ENCODE measurements at regions not wholly inside any gene's neighbourhood (a gene's known extent, or its start where the extent isn't known, plus 50 kb on each side); places are given as distances from the start of the nearest gene placed in this dataset.

- DNase-seq, result no peak
These were observed 202.2 kb upstream of the PIK3C3 start for GRCh38 chr18:41752826-41753225.

GRCh38 chr18:41751652-41752051 is 203.4 kb upstream of the PIK3C3 start:
- DNase-seq, result no peak

GRCh38 chr18:41751161-41751560 is 203.9 kb upstream of the PIK3C3 start:
- DNase-seq, result no peak

- DNase-seq, result no peak
These were observed 207.3 kb upstream of the PIK3C3 start for GRCh38 chr18:41747723-41748242.

GRCh38 chr18:41745166-41746049 is 209.6 kb upstream of the PIK3C3 start:
- peak; percentile 53 to 65 for DNase-seq

GRCh38 chr18:41744421-41745030 is 210.5 kb upstream of the PIK3C3 start:
- DNase-seq, result peak; percentile 6 to 27

- no peak for DNase-seq
These were observed 217.8 kb upstream of the PIK3C3 start for GRCh38 chr18:41737218-41737617.

GRCh38 chr18:41734917-41735316 is 220.1 kb upstream of the PIK3C3 start:
- no peak for DNase-seq

- no peak for DNase-seq
These were observed 222.7 kb upstream of the PIK3C3 start for GRCh38 chr18:41732356-41732755.

GRCh38 chr18:41731884-41732283 is 223.2 kb upstream of the PIK3C3 start:
- no peak for DNase-seq

- DNase-seq, result no peak
These were observed 230.8 kb upstream of the PIK3C3 start for GRCh38 chr18:41724195-41724594.

GRCh38 chr18:41721103-41721790 is 233.8 kb upstream of the PIK3C3 start:
- DNase-seq, result no peak

- DNase-seq, result no peak
These were observed 234.8 kb upstream of the PIK3C3 start for GRCh38 chr18:41720226-41720625.

GRCh38 chr18:41719808-41720207 is 235.2 kb upstream of the PIK3C3 start:
- no peak for DNase-seq

- peak in 1 of 2 experiments; percentile 2 for DNase-seq
These were observed 240.2 kb upstream of the PIK3C3 start for GRCh38 chr18:41714872-41715271.

- no peak for DNase-seq
These were observed 240.8 kb upstream of the PIK3C3 start for GRCh38 chr18:41713969-41714825.

GRCh38 chr18:41706301-41706700 is 248.7 kb upstream of the PIK3C3 start:
- no peak for DNase-seq

- DNase-seq, result no peak
These were observed 251.1 kb upstream of the PIK3C3 start for GRCh38 chr18:41703744-41704530.

GRCh38 chr18:41700416-41700815 is 254.6 kb upstream of the PIK3C3 start:
- no peak for DNase-seq

- no peak for DNase-seq
These were observed 259.6 kb upstream of the PIK3C3 start for GRCh38 chr18:41695441-41695840.

- DNase-seq, result no peak
These were observed 262.0 kb upstream of the PIK3C3 start for GRCh38 chr18:41693008-41693407.
